Effector memory CD8-positive, alpha-beta T cell (primary cell): ENCODE measurements at regions not wholly inside any gene's neighbourhood (a gene's known extent, or its start where the extent isn't known, plus 50 kb on each side); places are given as distances from the start of the nearest gene placed in this dataset.

ENCODE experiments used
- ATAC-seq: fragments of 150-1000 bp; cut with Tn5 transposase; replicated peaks from 2 replicates; pipeline ENCODE4 v1.10.0; 2021; ENCODE audit warnings: mild to moderate bottlenecking, moderate library complexity
- DNase-seq, 3 experiments: peaks; one replicate each; pipeline ENCODE4 v3.0.0; 2021
- H3K27ac Mint-ChIP-seq, 2 donors: one replicate each; pipeline ENCODE4 v1.8.0; 2022; ENCODE audit warnings: mild to moderate bottlenecking in 2 of 2, mixed read lengths in 2 of 2, moderate library complexity in 2 of 2
- H3K27me3 Mint-ChIP-seq, 2 donors: one replicate each; pipeline ENCODE4 v1.8.0; 2022; ENCODE audit warnings: mixed read lengths in 2 of 2
- H3K36me3 Mint-ChIP-seq: one replicate; pipeline ENCODE4 v1.8.0; 2022; ENCODE audit warnings: mild to moderate bottlenecking, moderate library complexity, mixed read lengths; ENCODE audit not compliant: insufficient read depth
- H3K4me1 Mint-ChIP-seq, 2 donors: one replicate each; pipeline ENCODE4 v1.8.0; 2022; ENCODE audit warnings: low read depth in 2 of 2, mixed read lengths in 2 of 2
- H3K4me3 Mint-ChIP-seq, 2 donors: one replicate each; pipeline ENCODE4 v1.8.0; 2022; ENCODE audit warnings: mild to moderate bottlenecking in 2 of 2, mixed read lengths in 2 of 2, moderate library complexity in 2 of 2
- H3K9me3 Mint-ChIP-seq, 2 donors: one replicate each; pipeline ENCODE4 v1.8.0; 2022; ENCODE audit warnings: mixed read lengths in 2 of 2

- Mint-ChIP-seq H3K36me3 (no peaks in the 10 kb centered on the region), H3K27ac (no peak overlapping the region), H3K4me1 (no peaks in the 10 kb centered on the region), H3K4me3 (no peak overlapping the region), H3K27me3 (peaks cover 38 to 40% of the 10 kb centered on the region in 2 donors), H3K9me3 (no peaks in the 10 kb centered on the region)
- no peak for ATAC-seq
- DNase-seq = no peak
Observed at GRCh38 chr4:186015212-186015817, 53.6 kb upstream of the TLR3 start.

- Mint-ChIP-seq H3K9me3 (no peaks in the 10 kb centered on the region), H3K36me3 (no peaks in the 10 kb centered on the region), H3K27me3 (peaks cover 38 to 45% of the 10 kb centered on the region in 2 donors), H3K4me3 (no peak overlapping the region), H3K27ac (no peak overlapping the region), H3K4me1 (no peaks in the 10 kb centered on the region)
- ATAC-seq = no peak
- no peak for DNase-seq
Observed at GRCh38 chr4:186016796-186017195, 52.2 kb upstream of the TLR3 start.

- ATAC-seq (no peak), DNase-seq (no peak)
- H3K4me1 Mint-ChIP-seq = no peaks in the 10 kb centered on the region
- no peaks in the 10 kb centered on the region for H3K9me3 Mint-ChIP-seq
- H3K4me3 Mint-ChIP-seq = no peak overlapping the region
- H3K27me3 Mint-ChIP-seq = peaks cover 33 to 46% of the 10 kb centered on the region in 2 donors
- H3K36me3 Mint-ChIP-seq = no peaks in the 10 kb centered on the region
- no peak overlapping the region for H3K27ac Mint-ChIP-seq
Observed at GRCh38 chr4:186017801-186018200, 51.2 kb upstream of the TLR3 start.

GRCh38 chr4:186018261-186018660 is 50.7 kb upstream of the TLR3 start:
- H3K4me1 Mint-ChIP-seq = no peaks in the 10 kb centered on the region
- no peaks in the 10 kb centered on the region for H3K9me3 Mint-ChIP-seq
- peaks cover 31 to 47% of the 10 kb centered on the region in 2 donors for H3K27me3 Mint-ChIP-seq
- ATAC-seq (no peak), DNase-seq (no peak)
- no peak overlapping the region for H3K4me3 Mint-ChIP-seq
- no peaks in the 10 kb centered on the region for H3K36me3 Mint-ChIP-seq
- no peak overlapping the region for H3K27ac Mint-ChIP-seq

GRCh38 chr4:186018784-186019183 is 50.2 kb upstream of the TLR3 start:
- Mint-ChIP-seq H3K4me3 (no peak overlapping the region), H3K27me3 (peaks cover 31 to 47% of the 10 kb centered on the region in 2 donors), H3K36me3 (no peaks in the 10 kb centered on the region), H3K4me1 (no peaks in the 10 kb centered on the region), H3K27ac (no peak overlapping the region), H3K9me3 (no peaks in the 10 kb centered on the region)
- DNase-seq = no peak
- no peak for ATAC-seq
